Liver (tissue), 3 donors: ENCODE measurements at regions not wholly inside any gene's neighbourhood (a gene's known extent, or its start where the extent isn't known, plus 50 kb on each side); places are given as distances from the start of the nearest gene placed in this dataset.

ENCODE experiments used
- ATF3 ChIP-seq: IDR thresholded peaks from 2 replicates; pipeline ENCODE4 v1.6.1; 2016; ENCODE audit warnings: antibody characterized with exemption
- CTCF ChIP-seq: fragments of 150-350 bp; IDR thresholded peaks from 2 replicates; pipeline ENCODE4 v1.5.1; 2017; ENCODE audit warnings: improper control_type of control experiment, low read depth, low read length; ENCODE audit not compliant: missing input control
- EGR1 ChIP-seq, 2 donors: IDR thresholded peaks; 2 replicates each; pipeline ENCODE4 v1.6.1; 2016 to 2018; ENCODE audit warnings: antibody characterized with exemption in 2 of 2, low read depth in 2 of 2
- JUND ChIP-seq, 2 donors: IDR thresholded peaks; 2 replicates each; pipeline ENCODE4 v1.6.1; 2016; ENCODE audit warnings: antibody characterized with exemption in 2 of 2
- NR2F2 ChIP-seq: IDR thresholded peaks from 2 replicates; pipeline ENCODE4 v1.6.1; 2016; ENCODE audit warnings: antibody characterized with exemption
- RAD21 ChIP-seq, 2 donors: IDR thresholded peaks; 2 replicates each; pipeline ENCODE4 v1.6.1; 2016; ENCODE audit warnings: antibody characterized with exemption in 2 of 2, mild to moderate bottlenecking in 2 of 2
- RXRA ChIP-seq, 2 donors: IDR thresholded peaks; 2 replicates each; pipeline ENCODE4 v1.6.1; 2017 to 2018; ENCODE audit warnings: antibody characterized with exemption in 2 of 2, mild to moderate bottlenecking in 1 of 2
- ZBTB33 ChIP-seq: IDR thresholded peaks from 2 replicates; pipeline ENCODE4 v1.6.1; 2016; ENCODE audit warnings: antibody characterized with exemption
- TF ChIP-seq, protein P1 (sequence below): IDR thresholded peaks from 2 replicates; pipeline ENCODE4 v1.6.1; 2016; ENCODE audit warnings: antibody characterized with exemption
- donor health status: healthy.
- donor health status: healthy.

DNA sequence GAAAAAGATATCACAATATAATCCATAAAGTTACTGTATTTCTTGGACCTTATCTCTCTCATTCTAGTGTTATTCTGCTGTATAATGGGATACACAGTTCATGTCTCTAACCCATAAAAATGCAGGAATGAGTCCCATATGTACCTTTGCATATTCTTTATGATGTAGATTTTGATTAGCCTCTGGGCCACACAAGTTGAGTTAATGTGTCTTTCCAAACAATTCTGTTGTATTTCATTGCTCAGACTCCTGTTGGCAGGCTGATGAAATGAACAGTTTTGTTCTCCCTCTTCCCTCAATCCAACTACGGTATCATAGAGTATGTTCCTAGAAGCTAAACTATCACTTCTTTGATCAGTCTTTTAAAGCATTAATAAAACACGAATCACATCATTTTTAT is 113.2 kb upstream of the SATB2 start:
- TF ChIP-seq EGR1 (IDR thresholded peaks at IDR 0.05; ENCODE audit: low read depth in 2 of 2) (no peak), CTCF (no peak), JUND (IDR thresholded peaks at IDR 0.05) (no peak), NR2F2 (no peak), RAD21 (IDR thresholded peaks at IDR 0.05) (no peak), ATF3 (no peak), ZBTB33 (no peak), RXRA (IDR thresholded peaks at IDR 0.05) (no peak)
- TF ChIP-seq, protein P1, sequence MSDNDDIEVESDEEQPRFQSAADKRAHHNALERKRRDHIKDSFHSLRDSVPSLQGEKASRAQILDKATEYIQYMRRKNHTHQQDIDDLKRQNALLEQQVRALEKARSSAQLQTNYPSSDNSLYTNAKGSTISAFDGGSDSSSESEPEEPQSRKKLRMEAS, result no peak
